Keratinocyte (primary cell): ENCODE measurements at regions not wholly inside any gene's neighbourhood (a gene's known extent, or its start where the extent isn't known, plus 50 kb on each side); places are given as distances from the start of the nearest gene placed in this dataset.

ENCODE experiments used
- DNase-seq: peaks from one replicate; pipeline ENCODE4 v3.0.0-alpha.2; 2011; ENCODE audit warnings: low read depth, missing footprints, low spot score
- FAIRE-seq: peaks from 2 replicates; lab custom pipeline; 2011; peaks lifted over from hg19 to GRCh38; lab: Jason Lieb, UNC
- H2AFZ ChIP-seq: 2 replicates; pipeline ENCODE4 v1.6.0; 2012; ENCODE audit warnings: low read length, control low read depth, inconsistent platforms; ENCODE audit not compliant: control insufficient read depth
- H3K27ac ChIP-seq: 2 replicates; pipeline ENCODE4 v1.5.1; 2011; ENCODE audit warnings: low read length; ENCODE audit not compliant: control insufficient read depth, insufficient read depth
- H3K27me3 ChIP-seq: 3 replicates; pipeline ENCODE4 v1.6.0; 2011; ENCODE audit warnings: low read length; ENCODE audit not compliant: control insufficient read depth, insufficient read depth; ENCODE audit errors: extremely low read depth
- H3K36me3 ChIP-seq, 2 experiments: 2 replicates in 1 of 2; 3 replicates in 1 of 2; pipeline ENCODE4 v1.5.1; 2011; ENCODE audit warnings: low read length in 2 of 2, mild to moderate bottlenecking in 1 of 2; ENCODE audit not compliant: control insufficient read depth in 2 of 2, insufficient read depth in 2 of 2; ENCODE audit errors: extremely low read depth in 1 of 2
- H3K4me1 ChIP-seq: 3 replicates; pipeline ENCODE4 v1.5.1; 2011; ENCODE audit warnings: low read length; ENCODE audit not compliant: control insufficient read depth, insufficient read depth; ENCODE audit errors: extremely low read depth
- H3K4me2 ChIP-seq: 3 replicates; pipeline ENCODE4 v1.6.0; 2011; ENCODE audit warnings: low read depth, low read length; ENCODE audit not compliant: control insufficient read depth, insufficient read depth; ENCODE audit errors: extremely low read depth
- H3K4me3 ChIP-seq, 3 experiments: fragments of 200-600 bp in 1 of 3; sonication (generic) in 1 of 3; 2 replicates in 2 of 3; 3 replicates in 1 of 3; pipeline ENCODE4 v1.5.1; 2011 to 2016; ENCODE audit warnings: low read length in 3 of 3, mild to moderate bottlenecking in 3 of 3, control low read depth in 2 of 3, inconsistent platforms in 1 of 3, low read depth in 1 of 3, mixed read lengths in 1 of 3, mixed run types in 1 of 3, moderate library complexity in 1 of 3; ENCODE audit not compliant: control insufficient read depth in 2 of 3, insufficient read depth in 2 of 3; ENCODE audit errors: extremely low read depth in 1 of 3
- H3K79me2 ChIP-seq: 2 replicates; pipeline ENCODE4 v1.6.0; 2012; ENCODE audit warnings: low read length; ENCODE audit not compliant: control insufficient read depth, insufficient read depth
- H3K9ac ChIP-seq: 3 replicates; pipeline ENCODE4 v1.6.0; 2011; ENCODE audit warnings: low read length; ENCODE audit not compliant: control insufficient read depth, insufficient read depth; ENCODE audit errors: extremely low read depth
- H3K9me1 ChIP-seq: 3 replicates; pipeline ENCODE4 v1.6.0; 2011; ENCODE audit warnings: low read length; ENCODE audit not compliant: control insufficient read depth, insufficient read depth; ENCODE audit errors: extremely low read depth
- H3K9me3 ChIP-seq: 2 replicates; pipeline ENCODE4 v1.5.1; 2012; ENCODE audit warnings: low read depth, low read length; ENCODE audit not compliant: control insufficient read depth
- H4K20me1 ChIP-seq: 3 replicates; pipeline ENCODE4 v1.6.0; 2011; ENCODE audit warnings: low read length; ENCODE audit not compliant: control insufficient read depth, insufficient read depth; ENCODE audit errors: extremely low read depth
- EZH2 ChIP-seq: IDR thresholded peaks from one replicate; pipeline ENCODE4 v1.6.1; 2012; ENCODE audit warnings: inconsistent platforms, mild to moderate bottlenecking, low read length, moderate library complexity
- dilution Hi-C: fragments of 300-500 bp; cut with MboI; formaldehyde crosslinking; loops from one replicate; pipeline ENCODE4 v1.7.0; 2020; ENCODE audit warnings: low sequenced_read_pairs; ENCODE audit not compliant: extremely low pct_ligation_motif_present
- TF ChIP-seq, protein P1 (sequence below), 3 experiments: IDR thresholded peaks in 1 of 3; conservative IDR thresholded peaks in 1 of 3; optimal IDR thresholded peaks in 1 of 3; 2 replicates in 2 of 3; 3 replicates in 1 of 3; pipeline versions ENCODE3 to v1.5.1; 2011; ENCODE audit warnings: low read length in 3 of 3, mild to moderate bottlenecking in 3 of 3, moderate library complexity in 2 of 3, control low read depth in 1 of 3, inconsistent platforms in 1 of 3; ENCODE audit not compliant: insufficient read depth in 2 of 3; ENCODE audit errors: extremely low read depth in 1 of 3

- FAIRE-seq (no peak), DNase-seq (no peak)
- Histone ChIP-seq H3K9me3 (peaks cover 2% of the 10 kb centered on the region), H3K4me1 (no peaks in the 10 kb centered on the region), H3K27me3 (no peaks in the 10 kb centered on the region), H3K79me2 (no peaks in the 10 kb centered on the region), H3K27ac (no peak overlapping the region), H4K20me1 (no peaks in the 10 kb centered on the region), H3K9me1 (no peaks in the 10 kb centered on the region), H3K4me3 (no peak overlapping the region), H3K36me3 (no peaks in the 10 kb centered on the region), H2AFZ (no peak overlapping the region), H3K9ac (no peak overlapping the region), H3K4me2 (no peak overlapping the region)
- dilution Hi-C loops = no loop called here
- TF ChIP-seq, protein P1, sequence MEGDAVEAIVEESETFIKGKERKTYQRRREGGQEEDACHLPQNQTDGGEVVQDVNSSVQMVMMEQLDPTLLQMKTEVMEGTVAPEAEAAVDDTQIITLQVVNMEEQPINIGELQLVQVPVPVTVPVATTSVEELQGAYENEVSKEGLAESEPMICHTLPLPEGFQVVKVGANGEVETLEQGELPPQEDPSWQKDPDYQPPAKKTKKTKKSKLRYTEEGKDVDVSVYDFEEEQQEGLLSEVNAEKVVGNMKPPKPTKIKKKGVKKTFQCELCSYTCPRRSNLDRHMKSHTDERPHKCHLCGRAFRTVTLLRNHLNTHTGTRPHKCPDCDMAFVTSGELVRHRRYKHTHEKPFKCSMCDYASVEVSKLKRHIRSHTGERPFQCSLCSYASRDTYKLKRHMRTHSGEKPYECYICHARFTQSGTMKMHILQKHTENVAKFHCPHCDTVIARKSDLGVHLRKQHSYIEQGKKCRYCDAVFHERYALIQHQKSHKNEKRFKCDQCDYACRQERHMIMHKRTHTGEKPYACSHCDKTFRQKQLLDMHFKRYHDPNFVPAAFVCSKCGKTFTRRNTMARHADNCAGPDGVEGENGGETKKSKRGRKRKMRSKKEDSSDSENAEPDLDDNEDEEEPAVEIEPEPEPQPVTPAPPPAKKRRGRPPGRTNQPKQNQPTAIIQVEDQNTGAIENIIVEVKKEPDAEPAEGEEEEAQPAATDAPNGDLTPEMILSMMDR (optimal IDR thresholded peaks at IDR 0.05 in 1 of 3, IDR thresholded peaks at IDR 0.05 in 1 of 3, conservative IDR thresholded peaks at IDR 0.05 in 1 of 3; ENCODE audit: extremely low read depth in 1 of 3, insufficient read depth in 2 of 3, low read length in 3 of 3) = no peak
- no peak for TF ChIP-seq EZH2
Measured at GRCh38 chr12:128026696-128027574, 240.0 kb upstream of the TMEM132C start.

GRCh38 chr12:128033473-128033872 lies 233.5 kb upstream of the TMEM132C start:
- H3K36me3 ChIP-seq = no peaks in the 10 kb centered on the region
- TF ChIP-seq, protein P1 (optimal IDR thresholded peaks at IDR 0.05 in 1 of 3, IDR thresholded peaks at IDR 0.05 in 1 of 3, conservative IDR thresholded peaks at IDR 0.05 in 1 of 3; ENCODE audit: extremely low read depth in 1 of 3, insufficient read depth in 2 of 3, low read length in 3 of 3) = no peak
- TF ChIP-seq EZH2 = no peak
- H2AFZ ChIP-seq = no peak overlapping the region
- H3K27me3 ChIP-seq = no peaks in the 10 kb centered on the region
- DNase-seq (no peak), FAIRE-seq (no peak)
- H3K79me2 ChIP-seq = no peaks in the 10 kb centered on the region
- H3K9ac ChIP-seq = no peak overlapping the region
- no peak overlapping the region for H3K4me3 ChIP-seq
- peaks cover 3% of the 10 kb centered on the region for H3K9me3 ChIP-seq
- dilution Hi-C loops = no loop called here
- H3K27ac ChIP-seq = no peak overlapping the region
- no peaks in the 10 kb centered on the region for H3K4me1 ChIP-seq
- no peaks in the 10 kb centered on the region for H4K20me1 ChIP-seq
- no peaks in the 10 kb centered on the region for H3K9me1 ChIP-seq
- no peak overlapping the region for H3K4me2 ChIP-seq
